K562 (cell line): ENCODE measurements at regions not wholly inside any gene's neighbourhood (a gene's known extent, or its start where the extent isn't known, plus 50 kb on each side); places are given as distances from the start of the nearest gene placed in this dataset.

Experiments
- ATAC-seq: fragments of 200-7000 bp; cut with Tn5 transposase; 3 replicates; pipeline ENCODE4 v1.9.1; 2020; ENCODE audit warnings: moderate library complexity
- BruUV-seq: library from RNA; stranded (reverse); fragments of 400-500 nt; replicated peaks from 2 replicates; lab custom pipeline; 2021; lab: Mats Ljungman, UMichigan
- CTCF ChIA-PET: fragments of 300-600 bp; formaldehyde crosslinking; extraction: SDS; loops from one replicate; lab custom pipeline; 2021; ENCODE audit warnings: low intra/inter-chr PET ratio; lab: Yijun Ruan, JAX
- POLR2A ChIA-PET: fragments of 300-600, 350-650 bp; sonication (Branson Sonifier 250); formaldehyde crosslinking; extraction: SDS; loops from one replicate; lab custom pipeline; 2021; ENCODE audit warnings: antibody characterized with exemption, inconsistent platforms; lab: Yijun Ruan, JAX
- DNase-seq, 4 experiments: peaks; one replicate each; pipeline versions ENCODE4 v3.0.0 to v3.0.0-alpha.2; 2011 to 2018; ENCODE audit warnings: low spot score in 3 of 4, mixed read lengths in 3 of 4; ENCODE audit errors: extremely low read depth in 1 of 4
- FAIRE-seq: peaks from 2 replicates; lab custom pipeline; 2011; peaks lifted over from hg19 to GRCh38; lab: Jason Lieb, UNC
- H2AFZ ChIP-seq: 2 replicates; pipeline ENCODE4 v1.6.0; 2011; ENCODE audit warnings: low read depth, low read length, control low read depth, inconsistent platforms
- H3K27ac ChIP-seq: fragments of 200-600 bp; 3 replicates; pipeline ENCODE4 v1.8.0; 2011; ENCODE audit warnings: low read depth, mild to moderate bottlenecking, control low read depth, inconsistent platforms, low read length, moderate library complexity, mixed read lengths; ENCODE audit errors: extremely low read depth
- H3K27me3 ChIP-seq, 2 experiments: fragments of 300-600 bp in 1 of 2; 2 replicates in 1 of 2; 3 replicates in 1 of 2; pipeline versions ENCODE4 v1.6.0 to v1.8.0; 2011; ENCODE audit warnings: inconsistent platforms in 2 of 2, low read length in 2 of 2, mild to moderate bottlenecking in 1 of 2, mixed read lengths in 1 of 2, moderate library complexity in 1 of 2; ENCODE audit not compliant: control insufficient read depth in 2 of 2, insufficient read depth in 2 of 2
- H3K36me3 ChIP-seq: fragments of 300-600 bp; 3 replicates; pipeline ENCODE4 v1.8.0; 2011; ENCODE audit warnings: mild to moderate bottlenecking, low read length, inconsistent platforms; ENCODE audit not compliant: control insufficient read depth, insufficient read depth
- H3K4me1 ChIP-seq, 2 experiments: fragments of 200-600 bp in 1 of 2; replicated peaks in 1 of 2; 2 replicates in 1 of 2; 3 replicates in 1 of 2; pipeline versions ENCODE4 v1.5.1 to v1.8.0; 2011; ENCODE audit warnings: inconsistent platforms in 2 of 2, low read length in 2 of 2, mild to moderate bottlenecking in 1 of 2, mixed read lengths in 1 of 2, moderate library complexity in 1 of 2; ENCODE audit not compliant: control insufficient read depth in 2 of 2, insufficient read depth in 2 of 2
- H3K4me2 ChIP-seq: 2 replicates; pipeline ENCODE4 v1.6.1; 2011; ENCODE audit warnings: low read length, control low read depth, inconsistent platforms, mixed read lengths; ENCODE audit not compliant: insufficient read depth
- H3K4me3 ChIP-seq: fragments of 200-600 bp; sonication (generic), shearing (Covaris generic); 2 replicates; pipeline ENCODE4 v1.5.1; 2016; ENCODE audit warnings: control low read depth, inconsistent platforms
- H3K79me2 ChIP-seq: fragments of 200-600 bp; 3 replicates; pipeline ENCODE4 v1.8.0; 2011; ENCODE audit warnings: low read length, inconsistent platforms; ENCODE audit not compliant: control insufficient read depth, insufficient read depth
- H3K9ac ChIP-seq, 2 experiments: 2 replicates each; pipeline versions ENCODE4 v1.6.0 to v1.6.1; 2011; ENCODE audit warnings: low read depth in 2 of 2, low read length in 2 of 2, control low read depth in 1 of 2, inconsistent platforms in 1 of 2, mild to moderate bottlenecking in 1 of 2, mixed read lengths in 1 of 2; ENCODE audit not compliant: insufficient read depth in 1 of 2
- H3K9me1 ChIP-seq: one replicate; pipeline ENCODE4 v1.6.0; 2011; ENCODE audit warnings: inconsistent platforms, mild to moderate bottlenecking, low read length, moderate library complexity; ENCODE audit not compliant: control insufficient read depth, insufficient read depth
- H3K9me3 ChIP-seq: replicated peaks from 2 replicates; pipeline ENCODE4 v1.5.1; 2011; ENCODE audit warnings: low read depth, low read length, inconsistent platforms; ENCODE audit not compliant: control insufficient read depth, insufficient read depth
- H4K20me1 ChIP-seq: replicated peaks from 2 replicates; pipeline ENCODE4 v1.6.1; 2011; ENCODE audit warnings: low read length, inconsistent platforms, mixed read lengths; ENCODE audit not compliant: control insufficient read depth, insufficient read depth
- BDP1 ChIP-seq: IDR thresholded peaks from 3 replicates; pipeline ENCODE4 v1.6.1; 2011; ENCODE audit not compliant: insufficient read length, insufficient read depth
- FOXP1 ChIP-seq: sonication (generic); formaldehyde crosslinking; IDR thresholded peaks from 2 replicates; pipeline ENCODE4 v1.8.0; 2022; ENCODE audit warnings: mild to moderate bottlenecking, missing genetic modification reagents
- HDAC2 ChIP-seq: fragments of 450-650 bp; IDR thresholded peaks from 2 replicates; pipeline ENCODE4 v1.6.1; 2016; ENCODE audit warnings: mild to moderate bottlenecking
- KDM5B ChIP-seq: fragments of 200-600 bp; sonication (generic); IDR thresholded peaks from 2 replicates; pipeline ENCODE4 v1.6.1; 2012; ENCODE audit warnings: low read depth, mild to moderate bottlenecking, moderate library complexity, low read length, control low read depth, inconsistent platforms; ENCODE audit not compliant: insufficient replicate concordance
- NCOA6 ChIP-seq: fragments of 450-650 bp; IDR thresholded peaks from 2 replicates; pipeline ENCODE4 v1.6.1; 2017; ENCODE audit warnings: mild to moderate bottlenecking
- POLR2AphosphoS2 ChIP-seq: IDR thresholded peaks from 2 replicates; pipeline ENCODE4 v1.6.1; 2012; ENCODE audit warnings: low read length, improper control_type of control experiment
- PTBP1 ChIP-seq: fragments of 200-400 bp; formaldehyde crosslinking; IDR thresholded peaks from 2 replicates; pipeline ENCODE4 v1.6.1; 2017; ENCODE audit warnings: low read depth, low read length
- RBM25 ChIP-seq: fragments of 200-400 bp; formaldehyde crosslinking; IDR thresholded peaks from 2 replicates; pipeline ENCODE4 v1.6.1; 2018; ENCODE audit warnings: low read length, low read depth, moderate library complexity; ENCODE audit not compliant: severe bottlenecking
- ZNF57 ChIP-seq: fragments of 450-650 bp; formaldehyde crosslinking; IDR thresholded peaks from 2 replicates; pipeline ENCODE4 v1.4.0; 2020; ENCODE audit warnings: mild to moderate bottlenecking, moderate library complexity
- WGBS: fragments of 100-300 bp; shearing (Covaris generic); methylation state at CpG from one replicate; pipeline ENCODE4 v1.1.6; 2016; ENCODE audit warnings: low coverage, mixed read lengths; ENCODE audit not compliant: insufficient coverage; ENCODE audit errors: missing lambda C conversion rate; 5-methylcytosine and 5-hydroxymethylcytosine counted together
- in situ Hi-C: fragments of 300-500 bp; cut with MboI; formaldehyde crosslinking; loops from 4 replicates; pipeline ENCODE4 v1.15.0; 2018; ENCODE audit warnings: inconsistent platforms, mixed read lengths
- intact Hi-C: fragments of 100-400 bp; cut with micrococcal nuclease; formaldehyde crosslinking; loops from 2 replicates; pipeline ENCODE4 v1.14.2; 2022
- TF ChIP-seq, protein P1 (sequence below): sonication (generic); formaldehyde crosslinking; IDR thresholded peaks from 2 replicates; pipeline ENCODE4 v1.8.0; 2023; ENCODE audit warnings: missing genetic modification reagents, mild to moderate bottlenecking, borderline replicate concordance
- TF ChIP-seq, protein P2 (sequence below): fragments of 250-450 bp; sonication (Bioruptor Pico); IDR thresholded peaks from 2 replicates; pipeline ENCODE4 v1.8.0; 2022; ENCODE audit warnings: inconsistent platforms, mild to moderate bottlenecking, moderate library complexity, borderline replicate concordance
- TF ChIP-seq, protein P3 (sequence below), 3 experiments: fragments of 200-800 bp in 1 of 3; fragments of 250-450 bp in 1 of 3; fragments of 450-650 bp in 1 of 3; sonication (Bioruptor Pico) in 1 of 3; sonication (Bioruptor generic) in 1 of 3; formaldehyde crosslinking in 1 of 3; IDR thresholded peaks; 2 replicates each; pipeline versions ENCODE4 v1.6.1 to v1.8.0; 2016 to 2022; ENCODE audit warnings: mild to moderate bottlenecking in 2 of 3, missing genetic modification characterization in 2 of 3, missing compliant biosample characterization in 1 of 3, moderate library complexity in 1 of 3

DNA sequence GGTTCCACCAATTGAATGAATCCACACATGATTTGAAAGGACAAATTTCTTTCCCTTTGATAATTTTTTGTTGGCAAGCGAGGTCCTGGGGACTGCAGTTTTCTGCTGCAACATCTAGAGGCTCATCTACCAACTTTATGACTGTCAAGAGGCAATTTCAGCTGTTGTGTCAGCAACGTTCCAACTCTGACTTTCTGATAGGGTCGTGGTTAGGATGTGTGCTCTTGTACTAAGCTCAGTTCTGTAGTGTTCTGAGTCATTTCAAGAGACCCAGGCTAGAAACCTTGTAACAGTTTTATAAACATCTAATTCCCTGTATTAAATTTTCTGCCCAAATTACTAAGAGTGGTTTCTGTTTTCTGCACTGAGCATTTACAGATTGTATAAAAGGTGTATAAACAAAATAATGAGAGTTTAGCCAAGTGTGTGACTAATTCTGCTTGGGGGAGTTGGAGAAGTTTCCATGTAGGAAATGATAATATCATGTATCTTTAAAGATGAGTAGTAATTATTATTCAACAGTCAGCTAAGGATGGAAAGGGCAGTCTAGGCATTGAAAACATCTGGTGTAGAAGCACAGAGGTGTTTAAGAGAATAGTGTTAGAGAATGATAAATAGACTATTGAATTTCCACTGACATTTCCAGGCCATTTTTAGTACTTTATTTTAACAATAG is 72.2 kb downstream of the RBMXL2 start:
- Histone ChIP-seq H2AFZ (no peak overlapping the region), H3K9me3 (no peaks in the 10 kb centered on the region), H3K27me3 (no peaks in the 10 kb centered on the region; a peak in 1 of 5 replicates), H3K4me3 (no peak overlapping the region), H3K4me1 (no peaks in the 10 kb centered on the region; a peak in 1 of 5 replicates), H3K27ac (no peak overlapping the region), H4K20me1 (no peaks in the 10 kb centered on the region), H3K36me3 (no peaks in the 10 kb centered on the region), H3K9ac (no peak overlapping the region), H3K4me2 (no peak overlapping the region), H3K79me2 (no peaks in the 10 kb centered on the region), H3K9me1 (no peaks in the 10 kb centered on the region)
- ChIA-PET CTCF (no interaction called here), POLR2A (no interaction called here)
- no TSS peak for BruUV-seq
- in situ Hi-C loops (no loop called here), intact Hi-C loops (no loop called here)
- ATAC-seq (no peak), FAIRE-seq (no peak), DNase-seq (no peak)
- WGBS = 0% methylated on average over 3 of the region's 3 CpGs
- TF ChIP-seq BDP1 = no peak
- TF ChIP-seq NCOA6 = no peak
- TF ChIP-seq, protein P1, sequence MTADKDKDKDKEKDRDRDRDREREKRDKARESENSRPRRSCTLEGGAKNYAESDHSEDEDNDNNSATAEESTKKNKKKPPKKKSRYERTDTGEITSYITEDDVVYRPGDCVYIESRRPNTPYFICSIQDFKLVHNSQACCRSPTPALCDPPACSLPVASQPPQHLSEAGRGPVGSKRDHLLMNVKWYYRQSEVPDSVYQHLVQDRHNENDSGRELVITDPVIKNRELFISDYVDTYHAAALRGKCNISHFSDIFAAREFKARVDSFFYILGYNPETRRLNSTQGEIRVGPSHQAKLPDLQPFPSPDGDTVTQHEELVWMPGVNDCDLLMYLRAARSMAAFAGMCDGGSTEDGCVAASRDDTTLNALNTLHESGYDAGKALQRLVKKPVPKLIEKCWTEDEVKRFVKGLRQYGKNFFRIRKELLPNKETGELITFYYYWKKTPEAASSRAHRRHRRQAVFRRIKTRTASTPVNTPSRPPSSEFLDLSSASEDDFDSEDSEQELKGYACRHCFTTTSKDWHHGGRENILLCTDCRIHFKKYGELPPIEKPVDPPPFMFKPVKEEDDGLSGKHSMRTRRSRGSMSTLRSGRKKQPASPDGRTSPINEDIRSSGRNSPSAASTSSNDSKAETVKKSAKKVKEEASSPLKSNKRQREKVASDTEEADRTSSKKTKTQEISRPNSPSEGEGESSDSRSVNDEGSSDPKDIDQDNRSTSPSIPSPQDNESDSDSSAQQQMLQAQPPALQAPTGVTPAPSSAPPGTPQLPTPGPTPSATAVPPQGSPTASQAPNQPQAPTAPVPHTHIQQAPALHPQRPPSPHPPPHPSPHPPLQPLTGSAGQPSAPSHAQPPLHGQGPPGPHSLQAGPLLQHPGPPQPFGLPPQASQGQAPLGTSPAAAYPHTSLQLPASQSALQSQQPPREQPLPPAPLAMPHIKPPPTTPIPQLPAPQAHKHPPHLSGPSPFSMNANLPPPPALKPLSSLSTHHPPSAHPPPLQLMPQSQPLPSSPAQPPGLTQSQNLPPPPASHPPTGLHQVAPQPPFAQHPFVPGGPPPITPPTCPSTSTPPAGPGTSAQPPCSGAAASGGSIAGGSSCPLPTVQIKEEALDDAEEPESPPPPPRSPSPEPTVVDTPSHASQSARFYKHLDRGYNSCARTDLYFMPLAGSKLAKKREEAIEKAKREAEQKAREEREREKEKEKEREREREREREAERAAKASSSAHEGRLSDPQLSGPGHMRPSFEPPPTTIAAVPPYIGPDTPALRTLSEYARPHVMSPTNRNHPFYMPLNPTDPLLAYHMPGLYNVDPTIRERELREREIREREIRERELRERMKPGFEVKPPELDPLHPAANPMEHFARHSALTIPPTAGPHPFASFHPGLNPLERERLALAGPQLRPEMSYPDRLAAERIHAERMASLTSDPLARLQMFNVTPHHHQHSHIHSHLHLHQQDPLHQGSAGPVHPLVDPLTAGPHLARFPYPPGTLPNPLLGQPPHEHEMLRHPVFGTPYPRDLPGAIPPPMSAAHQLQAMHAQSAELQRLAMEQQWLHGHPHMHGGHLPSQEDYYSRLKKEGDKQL (CRISPR knock-in tag) = no peak
- TF ChIP-seq RBM25 = no peak
- no peak for TF ChIP-seq FOXP1 (CRISPR knock-in tag)
- TF ChIP-seq PTBP1 = no peak
- TF ChIP-seq POLR2AphosphoS2 = no peak
- no peak for TF ChIP-seq KDM5B
- TF ChIP-seq, protein P2, sequence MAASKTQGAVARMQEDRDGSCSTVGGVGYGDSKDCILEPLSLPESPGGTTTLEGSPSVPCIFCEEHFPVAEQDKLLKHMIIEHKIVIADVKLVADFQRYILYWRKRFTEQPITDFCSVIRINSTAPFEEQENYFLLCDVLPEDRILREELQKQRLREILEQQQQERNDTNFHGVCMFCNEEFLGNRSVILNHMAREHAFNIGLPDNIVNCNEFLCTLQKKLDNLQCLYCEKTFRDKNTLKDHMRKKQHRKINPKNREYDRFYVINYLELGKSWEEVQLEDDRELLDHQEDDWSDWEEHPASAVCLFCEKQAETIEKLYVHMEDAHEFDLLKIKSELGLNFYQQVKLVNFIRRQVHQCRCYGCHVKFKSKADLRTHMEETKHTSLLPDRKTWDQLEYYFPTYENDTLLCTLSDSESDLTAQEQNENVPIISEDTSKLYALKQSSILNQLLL (CRISPR knock-in tag) = no peak
- TF ChIP-seq HDAC2 = no peak
- TF ChIP-seq ZNF57 (CRISPR knock-in tag) = no peak
- TF ChIP-seq, protein P3, sequence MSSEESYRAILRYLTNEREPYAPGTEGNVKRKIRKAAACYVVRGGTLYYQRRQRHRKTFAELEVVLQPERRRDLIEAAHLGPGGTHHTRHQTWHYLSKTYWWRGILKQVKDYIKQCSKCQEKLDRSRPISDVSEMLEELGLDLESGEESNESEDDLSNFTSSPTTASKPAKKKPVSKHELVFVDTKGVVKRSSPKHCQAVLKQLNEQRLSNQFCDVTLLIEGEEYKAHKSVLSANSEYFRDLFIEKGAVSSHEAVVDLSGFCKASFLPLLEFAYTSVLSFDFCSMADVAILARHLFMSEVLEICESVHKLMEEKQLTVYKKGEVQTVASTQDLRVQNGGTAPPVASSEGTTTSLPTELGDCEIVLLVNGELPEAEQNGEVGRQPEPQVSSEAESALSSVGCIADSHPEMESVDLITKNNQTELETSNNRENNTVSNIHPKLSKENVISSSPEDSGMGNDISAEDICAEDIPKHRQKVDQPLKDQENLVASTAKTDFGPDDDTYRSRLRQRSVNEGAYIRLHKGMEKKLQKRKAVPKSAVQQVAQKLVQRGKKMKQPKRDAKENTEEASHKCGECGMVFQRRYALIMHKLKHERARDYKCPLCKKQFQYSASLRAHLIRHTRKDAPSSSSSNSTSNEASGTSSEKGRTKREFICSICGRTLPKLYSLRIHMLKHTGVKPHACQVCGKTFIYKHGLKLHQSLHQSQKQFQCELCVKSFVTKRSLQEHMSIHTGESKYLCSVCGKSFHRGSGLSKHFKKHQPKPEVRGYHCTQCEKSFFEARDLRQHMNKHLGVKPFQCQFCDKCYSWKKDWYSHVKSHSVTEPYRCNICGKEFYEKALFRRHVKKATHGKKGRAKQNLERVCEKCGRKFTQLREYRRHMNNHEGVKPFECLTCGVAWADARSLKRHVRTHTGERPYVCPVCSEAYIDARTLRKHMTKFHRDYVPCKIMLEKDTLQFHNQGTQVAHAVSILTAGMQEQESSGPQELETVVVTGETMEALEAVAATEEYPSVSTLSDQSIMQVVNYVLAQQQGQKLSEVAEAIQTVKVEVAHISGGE (CRISPR knock-in tag; IDR thresholded peaks at IDR 0.05) = no peak
